Thyroid gland (tissue), 4 donors: ENCODE measurements at regions not wholly inside any gene's neighbourhood (a gene's known extent, or its start where the extent isn't known, plus 50 kb on each side); places are given as distances from the start of the nearest gene placed in this dataset.

Experiments used
- CTCF ChIP-seq, 6 experiments: fragments of 200-600 bp in 3 of 6; fragments of 450-650 bp in 3 of 6; sonication (generic) in 3 of 6; IDR thresholded peaks; one replicate each; pipeline ENCODE4 v1.5.1; 2016 to 2019; ENCODE audit warnings: antibody characterized with exemption in 6 of 6, mild to moderate bottlenecking in 2 of 6, inconsistent platforms in 1 of 6, moderate library complexity in 1 of 6
- POLR2A ChIP-seq, 2 donors: fragments of 450-650 bp; IDR thresholded peaks; one replicate each; pipeline ENCODE4 v1.6.1; 2017; ENCODE audit warnings: antibody characterized with exemption in 2 of 2, mild to moderate bottlenecking in 2 of 2, moderate library complexity in 1 of 2

- no peak for TF ChIP-seq CTCF (IDR thresholded peaks at IDR 0.05)
- TF ChIP-seq POLR2A (IDR thresholded peaks at IDR 0.05) = no peak
These were observed 200.3 kb downstream of the EDN1 start for GRCh38 chr6:12490351-12490903.
